HCT116 (cell line): ENCODE measurements at regions not wholly inside any gene's neighbourhood (a gene's known extent, or its start where the extent isn't known, plus 50 kb on each side); places are given as distances from the start of the nearest gene placed in this dataset.

ENCODE experiments used
- ATAC-seq: fragments of 200-7000 bp; cut with Tn5 transposase; 2 replicates; pipeline ENCODE4 v1.9.1; 2020; ENCODE audit warnings: mild to moderate bottlenecking, moderate library complexity
- BruUV-seq: library from RNA; stranded (reverse); fragments of 400-500 nt; replicated peaks from 2 replicates; lab custom pipeline; 2021; lab: Mats Ljungman, UMichigan
- CTCF ChIA-PET: fragments of 300-600 bp; sonication (Branson Sonifier 250); formaldehyde crosslinking; loops from one replicate; lab custom pipeline; 2021; ENCODE audit warnings: antibody characterized with exemption; lab: Charles Lee
- POLR2A ChIA-PET: fragments of 300-600, 350-600 bp; sonication (Branson Sonifier 250); formaldehyde crosslinking; loops from one replicate; lab custom pipeline; 2021; ENCODE audit warnings: antibody characterized with exemption; lab: Charles Lee
- RAD21 ChIA-PET, 2 experiments: fragments of 300-600 bp; sonication (Branson Sonifier 250); formaldehyde crosslinking; loops; one replicate each; lab custom pipeline; 2023; ENCODE audit warnings: low total read pairs in 2 of 2; ENCODE audit not compliant: uncharacterized antibody in 2 of 2, unreplicated experiment in 2 of 2, low non-redundant PET in 1 of 2; lab: Charles Lee
- DNase-seq: peaks from one replicate; pipeline ENCODE4 v3.0.0-alpha.2; 2010; ENCODE audit warnings: low read depth, low spot score
- H2AFZ ChIP-seq: fragments of 200-600 bp; shearing (Covaris generic), sonication (generic); 2 replicates; pipeline ENCODE4 v1.6.1; 2017; ENCODE audit warnings: low read depth, mixed run types, mixed read lengths, antibody characterized with exemption, low read length; ENCODE audit not compliant: poor library complexity, severe bottlenecking
- H3K27ac ChIP-seq: 2 replicates; pipeline ENCODE4 v1.5.1; 2012; ENCODE audit warnings: low read depth, low read length
- H3K27me3 ChIP-seq: fragments of 200-600 bp; sonication (generic); 2 replicates; pipeline ENCODE4 v1.6.1; 2016; ENCODE audit warnings: mixed run types, low read length, mixed read lengths; ENCODE audit not compliant: insufficient read depth
- H3K36me3 ChIP-seq, 2 experiments: fragments of 200-500 bp in 1 of 2; fragments of 200-600 bp in 1 of 2; sonication (Bioruptor generic) in 1 of 2; sonication (generic) in 1 of 2; 2 replicates each; pipeline versions ENCODE4 v1.5.1 to v1.6.1; 2014 to 2016; ENCODE audit warnings: low read length in 2 of 2, inconsistent platforms in 1 of 2, mixed read lengths in 1 of 2, mixed run types in 1 of 2; ENCODE audit not compliant: insufficient read depth in 2 of 2, control insufficient read depth in 1 of 2
- H3K4me1 ChIP-seq, 2 experiments: fragments of 200-600 bp in 1 of 2; sonication (generic) in 1 of 2; 2 replicates each; pipeline versions ENCODE4 v1.5.1 to v1.6.1; 2012 to 2017; ENCODE audit warnings: low read length in 2 of 2, inconsistent platforms in 1 of 2, mild to moderate bottlenecking in 1 of 2, mixed read lengths in 1 of 2, mixed run types in 1 of 2, moderate library complexity in 1 of 2; ENCODE audit not compliant: insufficient read depth in 2 of 2, control insufficient read depth in 1 of 2
- H3K4me2 ChIP-seq: fragments of 200-600 bp; sonication (generic); 2 replicates; pipeline ENCODE4 v1.6.1; 2017; ENCODE audit warnings: mixed run types, low read length, mixed read lengths
- H3K4me3 ChIP-seq, 2 experiments: fragments of 200-600 bp in 1 of 2; sonication (generic) in 1 of 2; replicated peaks in 1 of 2; 2 replicates each; pipeline ENCODE4 v1.5.1; 2011 to 2016; ENCODE audit warnings: low read length in 2 of 2, control low read depth in 1 of 2, low read depth in 1 of 2, mild to moderate bottlenecking in 1 of 2, mixed read lengths in 1 of 2, mixed run types in 1 of 2
- H3K79me2 ChIP-seq: fragments of 200-600 bp; sonication (generic); 2 replicates; pipeline ENCODE4 v1.6.1; 2017; ENCODE audit warnings: mild to moderate bottlenecking, mixed run types, low read length, moderate library complexity, mixed read lengths; ENCODE audit not compliant: insufficient read depth
- H3K9ac ChIP-seq: fragments of 200-600 bp; sonication (generic); 2 replicates; pipeline ENCODE4 v1.6.1; 2016; ENCODE audit warnings: low read length, mixed read lengths
- H3K9me2 ChIP-seq: fragments of 200-600 bp; sonication (generic), shearing (Covaris generic); 2 replicates; pipeline ENCODE4 v1.6.1; 2017; ENCODE audit warnings: mixed run types, mild to moderate bottlenecking, moderate library complexity; ENCODE audit not compliant: insufficient read depth
- H3K9me3 ChIP-seq, 2 experiments: fragments of 200-500 bp in 1 of 2; fragments of 200-600 bp in 1 of 2; sonication (Bioruptor generic) in 1 of 2; sonication (generic) in 1 of 2; 2 replicates each; pipeline ENCODE4 v1.6.1; 2014 to 2017; ENCODE audit warnings: low read length in 2 of 2, mixed read lengths in 2 of 2, inconsistent platforms in 1 of 2, low read depth in 1 of 2, mild to moderate bottlenecking in 1 of 2, mixed run types in 1 of 2, moderate library complexity in 1 of 2; ENCODE audit not compliant: control insufficient read depth in 1 of 2, insufficient read depth in 1 of 2
- H4K20me1 ChIP-seq: fragments of 200-600 bp; sonication (generic), shearing (Covaris generic); 2 replicates; pipeline ENCODE4 v1.6.1; 2017; ENCODE audit warnings: mixed run types, mild to moderate bottlenecking, moderate library complexity; ENCODE audit not compliant: insufficient read depth
- ATF3 ChIP-seq: IDR thresholded peaks from 2 replicates; pipeline ENCODE4 v1.6.1; 2012
- FOSL1 ChIP-seq: IDR thresholded peaks from 2 replicates; pipeline ENCODE4 v1.6.1; 2012; ENCODE audit warnings: low read depth
- JUND ChIP-seq: IDR thresholded peaks from 2 replicates; pipeline ENCODE4 v1.6.1; 2012
- REST ChIP-seq: IDR thresholded peaks from 2 replicates; pipeline ENCODE4 v1.6.1; 2012; ENCODE audit warnings: low read depth
- SIN3A ChIP-seq: IDR thresholded peaks from 2 replicates; pipeline ENCODE4 v1.6.1; 2012; ENCODE audit warnings: low read depth
- SRF ChIP-seq: IDR thresholded peaks from 2 replicates; pipeline ENCODE4 v1.6.1; 2012; ENCODE audit warnings: low read depth
- TCF7L2 ChIP-seq: IDR thresholded peaks from 2 replicates; pipeline ENCODE4 v1.7.0; 2011; ENCODE audit warnings: borderline replicate concordance, inconsistent platforms; ENCODE audit not compliant: insufficient read depth, insufficient read length; ENCODE audit errors: extremely low read depth
- ZBTB33 ChIP-seq: IDR thresholded peaks from 2 replicates; pipeline ENCODE4 v1.6.1; 2011; ENCODE audit warnings: mild to moderate bottlenecking, low read length, moderate library complexity; ENCODE audit not compliant: insufficient replicate concordance; ENCODE audit errors: extremely low read depth
- ZNF274 ChIP-seq: fragments of 200-500 bp; sonication (Bioruptor generic); IDR thresholded peaks from 2 replicates; pipeline ENCODE4 v1.6.1; 2014; ENCODE audit warnings: mild to moderate bottlenecking, low read depth, low read length, inconsistent platforms
- intact Hi-C: fragments of 100-400 bp; cut with micrococcal nuclease; formaldehyde crosslinking; loops from 2 replicates; pipeline ENCODE4 v1.10.0; 2022

DNA sequence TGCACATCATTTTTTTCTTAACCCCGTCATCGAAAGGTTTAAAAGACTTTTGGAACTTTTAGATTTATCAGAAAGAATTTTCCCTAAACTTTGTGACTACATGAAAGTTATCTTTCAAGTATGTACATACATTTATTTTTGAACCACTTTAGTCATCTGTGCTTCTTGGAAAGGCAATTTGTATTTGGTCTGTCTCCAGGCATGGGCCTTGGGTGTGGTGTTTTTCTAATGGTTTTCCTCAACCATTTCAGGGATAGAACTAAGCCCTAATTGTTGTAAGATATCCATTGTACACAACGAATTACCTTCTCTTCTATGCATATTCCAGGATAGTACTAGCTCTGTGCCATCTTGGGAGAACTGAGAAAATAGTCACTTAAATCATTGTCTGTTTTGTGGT is 191.5 kb upstream of the RPL34 start (continued):
- TF ChIP-seq REST (no peak), TCF7L2 (no peak), SIN3A (no peak), SRF (no peak), JUND (no peak), ATF3 (no peak), ZNF274 (no peak)

DNA sequence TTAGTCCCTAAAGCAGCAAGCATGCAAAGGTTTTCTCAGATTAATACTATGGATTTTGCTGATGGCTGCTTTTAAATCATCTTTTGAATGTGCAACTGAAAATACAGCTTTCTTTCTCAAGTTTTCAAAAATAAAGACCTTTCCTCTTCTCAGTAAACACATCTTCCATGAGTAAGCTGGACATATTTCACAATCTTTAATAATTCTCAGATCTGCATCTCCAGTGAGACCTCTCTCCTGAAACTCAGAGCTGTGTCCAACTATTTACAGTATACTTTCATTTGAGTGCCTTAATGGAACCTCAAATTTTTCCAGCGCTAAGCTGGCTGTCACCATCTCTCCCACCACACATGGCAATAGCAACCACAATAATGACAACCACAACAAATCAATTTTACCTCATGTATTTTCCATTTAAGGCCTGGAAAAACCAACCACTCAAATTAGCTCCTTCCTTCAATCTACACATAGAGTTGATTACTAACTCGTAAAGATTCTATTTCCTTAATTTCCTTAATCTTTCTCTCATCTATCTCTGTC is 192.4 kb upstream of the RPL34 start:
- Histone ChIP-seq H2AFZ (no peak overlapping the region), H3K4me2 (no peak overlapping the region), H3K9ac (no peak overlapping the region), H3K27ac (no peak overlapping the region), H4K20me1 (no peaks in the 10 kb centered on the region), H3K27me3 (no peaks in the 10 kb centered on the region), H3K9me2 (no peaks in the 10 kb centered on the region), H3K4me1 (no peaks in the 10 kb centered on the region), H3K9me3 (no peaks in the 10 kb centered on the region), H3K36me3 (no peaks in the 10 kb centered on the region), H3K4me3 (no peak overlapping the region), H3K79me2 (no peaks in the 10 kb centered on the region)
- CTCF ChIA-PET, result no interaction called here
- DNase-seq, result no peak
- ATAC-seq, result no peak
- RAD21 ChIA-PET, result no interaction called here
- BruUV-seq, result no TSS peak
- no peak for TF ChIP-seq FOSL1
- TF ChIP-seq REST, result no peak
- TF ChIP-seq ZBTB33, result no peak
- no peak for TF ChIP-seq SIN3A
- no peak for TF ChIP-seq TCF7L2
- no peak for TF ChIP-seq ZNF274
- TF ChIP-seq ATF3, result no peak
- TF ChIP-seq JUND, result no peak
- intact Hi-C loops, result no loop called here
- POLR2A ChIA-PET, result no interaction called here
